ENCODE measurements at regions not wholly inside any gene's neighbourhood (a gene's known extent, or its start where the extent isn't known, plus 50 kb on each side); places are given as distances from the start of the nearest gene placed in this dataset.
A peak's percentile ranks its signal among the peaks of the same experiment; 100 is the strongest.
"Not testable (repeated sequence)": the region's sequence is repeated elsewhere in the genome, so short reads cannot be mapped to it uniquely, and the experiment has no call there.

GRCh38 chr1:198959032-198959431, 320.2 kb downstream of the PTPRC start:
- intact Hi-C loops (cut with DNase I) = no loop called here
- no peak for DNase-seq

DNA sequence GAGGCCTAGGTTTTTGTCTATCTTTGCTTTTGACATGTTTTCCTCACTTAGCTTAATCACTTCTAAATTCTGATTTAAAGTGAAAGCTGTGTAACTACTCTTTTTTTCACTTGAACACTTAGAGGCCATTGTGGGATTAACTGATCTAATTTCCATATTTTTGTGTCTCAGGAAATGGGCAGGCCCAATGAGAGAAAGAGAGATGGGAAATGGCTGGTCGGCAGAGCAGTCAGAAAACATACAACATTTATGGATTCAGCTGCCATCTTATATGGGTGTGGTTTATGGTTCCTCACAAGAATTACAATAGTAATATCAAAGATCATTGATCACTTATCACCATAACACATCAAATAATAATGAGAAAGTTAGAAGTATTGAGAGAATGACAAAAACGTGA, 320.8 kb downstream of the PTPRC start:
- intact Hi-C loops (cut with DNase I) = no loop called here
- no peak for DNase-seq

GRCh38 chr1:198963796-198964195, 325.0 kb downstream of the PTPRC start:
- intact Hi-C loops (cut with DNase I); DNase-seq: not testable (repeated sequence)

GRCh38 chr1:198966519-198966918, 327.7 kb downstream of the PTPRC start:
- DNase-seq = peak in 1 of 10 donors; percentile 49
- intact Hi-C loops (cut with DNase I) = no loop called here

- intact Hi-C loops (cut with DNase I) = no loop called here
- DNase-seq = no peak
These were observed 328.7 kb downstream of the PTPRC start for GRCh38 chr1:198967566-198967965.

GRCh38 chr1:198968866-198969265, 330.0 kb downstream of the PTPRC start:
- intact Hi-C loops (cut with DNase I) = no loop called here
- DNase-seq = no peak

GRCh38 chr1:198969981-198970380, 331.1 kb downstream of the PTPRC start:
- intact Hi-C loops (cut with DNase I) = no loop called here
- DNase-seq = no peak

DNA sequence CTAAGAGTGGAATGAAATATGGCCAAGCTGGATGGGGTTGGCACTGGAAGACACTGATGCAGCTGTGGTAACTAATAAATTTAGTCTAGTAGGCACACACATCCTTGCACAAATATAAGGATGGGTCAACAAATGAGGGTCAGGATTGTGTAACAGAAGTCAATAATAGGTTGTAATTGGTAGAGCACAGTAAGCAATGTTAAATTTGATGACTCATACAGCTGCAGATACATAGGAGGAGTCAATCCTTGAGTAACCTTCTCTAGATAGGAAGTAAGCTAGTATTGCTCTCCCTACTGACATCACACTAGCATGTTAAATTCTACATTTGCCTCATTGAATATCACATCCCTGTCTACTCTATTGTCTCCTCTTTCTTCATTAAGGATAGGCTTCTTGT, 332.1 kb downstream of the PTPRC start:
- DNase-seq = no peak
- intact Hi-C loops (cut with DNase I) = no loop called here

GRCh38 chr1:198977909-198978308, 339.1 kb downstream of the PTPRC start:
- intact Hi-C loops (cut with DNase I) = no loop called here
- no peak for DNase-seq

GRCh38 chr1:198978523-198978922, 339.7 kb downstream of the PTPRC start:
- intact Hi-C loops (cut with DNase I) = no loop called here

DNA sequence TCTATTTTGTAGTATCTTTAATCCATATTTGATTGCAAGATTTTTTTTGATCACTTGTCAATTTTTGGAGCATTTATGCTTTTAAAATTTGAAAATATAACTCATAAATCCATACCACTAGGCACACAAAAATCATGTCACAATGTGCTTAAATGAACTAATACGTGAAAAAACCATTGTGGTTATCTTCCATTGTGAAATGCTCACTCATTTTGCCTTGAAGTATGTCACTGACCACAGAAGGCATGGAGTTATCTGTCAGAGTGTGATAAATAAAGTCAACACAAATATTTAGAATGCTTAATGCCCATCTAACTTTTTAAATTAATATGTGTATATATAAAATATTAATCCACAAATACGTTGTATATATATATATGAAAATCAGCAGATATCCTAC, 347.2 kb downstream of the PTPRC start:
- intact Hi-C loops (cut with DNase I) = no loop called here
- DNase-seq = no peak

More at GRCh38 chr1:198978523-198978922, 339.7 kb downstream of the PTPRC start:
- DNase-seq = no peak

GRCh38 chr1:198986442-198986841, 347.6 kb downstream of the PTPRC start:
- intact Hi-C loops (cut with DNase I) = no loop called here

DNA sequence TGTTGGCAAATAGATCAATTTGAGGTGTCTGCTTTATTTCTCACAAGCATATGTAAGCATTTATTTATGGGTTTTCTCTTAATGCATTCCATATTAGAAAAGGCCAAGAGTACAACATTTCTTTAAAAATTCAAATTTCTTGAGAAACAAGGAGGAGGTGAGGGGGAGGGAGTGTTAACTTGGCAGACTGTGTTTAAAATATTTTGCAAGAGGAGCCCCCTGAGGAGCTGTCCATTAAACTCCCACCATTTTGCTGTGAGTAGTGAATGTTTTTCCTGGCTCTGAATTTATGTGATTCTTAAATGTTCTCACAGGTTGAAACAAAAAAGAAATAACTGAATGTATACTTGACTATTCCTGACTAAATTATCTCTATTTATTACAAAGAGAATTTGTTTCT, 363.8 kb downstream of the PTPRC start:
- no peak for DNase-seq
- intact Hi-C loops (cut with DNase I) = loop anchor here (5.0 kb wide), 2 partner anchors 65 to 170 kb away; no protein-coding TSS in a partner anchor

More at GRCh38 chr1:198986442-198986841, 347.6 kb downstream of the PTPRC start:
- no peak for DNase-seq

GRCh38 chr1:199007423-199007822, 368.6 kb downstream of the PTPRC start:
- no peak for DNase-seq
- intact Hi-C loops (cut with DNase I) = no loop called here

DNA sequence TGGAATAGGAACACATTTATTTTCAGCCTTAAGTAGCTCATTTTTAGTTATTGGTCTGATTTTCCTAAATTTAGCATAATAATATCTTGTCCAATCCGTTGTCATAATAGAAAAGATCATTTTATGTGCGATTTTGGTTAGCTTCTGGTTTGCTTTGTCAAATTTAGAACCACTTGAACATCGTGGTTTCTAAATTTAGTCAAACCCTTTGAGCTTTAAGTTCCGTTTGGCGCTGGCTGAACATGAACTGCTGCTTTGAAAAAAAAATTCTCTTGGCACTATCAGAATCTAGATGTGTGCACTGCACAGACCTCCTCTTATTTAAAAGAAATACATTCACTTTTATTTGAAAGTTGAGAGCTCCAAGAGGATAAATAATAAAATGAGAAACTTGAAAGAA, 370.6 kb downstream of the PTPRC start:
- intact Hi-C loops (cut with DNase I) = no loop called here
- DNase-seq = no peak

GRCh38 chr1:199010492-199010891, 371.7 kb downstream of the PTPRC start:
- intact Hi-C loops (cut with DNase I) = no loop called here
- no peak for DNase-seq

DNA sequence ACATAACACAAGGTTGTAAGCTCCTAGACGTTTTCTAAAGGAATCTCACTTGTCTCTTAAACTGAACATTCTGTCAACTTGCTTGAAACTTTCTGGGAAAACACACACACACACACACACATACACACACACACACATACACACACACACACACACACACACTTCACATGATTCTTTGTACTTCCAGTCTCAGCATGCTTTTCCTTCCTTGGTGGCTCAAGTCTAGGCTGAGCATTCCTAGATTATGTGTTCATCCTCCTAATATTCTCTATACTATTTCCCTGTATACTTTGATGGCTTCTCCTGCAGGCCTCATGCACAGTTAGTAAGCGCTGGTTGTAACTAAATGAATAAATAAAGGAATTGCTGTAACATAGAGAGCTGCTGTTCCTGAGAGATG, 372.1 kb downstream of the PTPRC start:
- no peak for DNase-seq
- intact Hi-C loops (cut with DNase I) = no loop called here

DNA sequence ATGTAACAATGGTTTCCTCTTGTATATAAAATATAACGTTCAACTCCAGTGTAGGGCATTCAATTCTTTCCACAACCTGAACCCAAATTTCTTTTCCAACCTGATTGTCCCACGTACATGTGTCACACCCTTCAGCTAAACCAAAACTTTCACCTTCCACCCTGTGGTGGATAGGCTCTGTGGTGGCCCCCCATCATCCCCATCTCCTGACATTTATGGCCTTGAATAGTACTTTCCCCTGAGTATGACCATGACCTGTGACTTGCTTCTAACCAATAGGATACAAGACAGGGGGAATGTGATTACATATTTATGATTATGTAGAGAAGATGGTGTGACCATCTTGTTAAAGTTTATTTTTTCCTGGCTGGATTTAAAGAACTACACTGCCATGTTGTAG, 377.0 kb downstream of the PTPRC start:
- no peak for DNase-seq
- intact Hi-C loops (cut with DNase I) = no loop called here

DNA sequence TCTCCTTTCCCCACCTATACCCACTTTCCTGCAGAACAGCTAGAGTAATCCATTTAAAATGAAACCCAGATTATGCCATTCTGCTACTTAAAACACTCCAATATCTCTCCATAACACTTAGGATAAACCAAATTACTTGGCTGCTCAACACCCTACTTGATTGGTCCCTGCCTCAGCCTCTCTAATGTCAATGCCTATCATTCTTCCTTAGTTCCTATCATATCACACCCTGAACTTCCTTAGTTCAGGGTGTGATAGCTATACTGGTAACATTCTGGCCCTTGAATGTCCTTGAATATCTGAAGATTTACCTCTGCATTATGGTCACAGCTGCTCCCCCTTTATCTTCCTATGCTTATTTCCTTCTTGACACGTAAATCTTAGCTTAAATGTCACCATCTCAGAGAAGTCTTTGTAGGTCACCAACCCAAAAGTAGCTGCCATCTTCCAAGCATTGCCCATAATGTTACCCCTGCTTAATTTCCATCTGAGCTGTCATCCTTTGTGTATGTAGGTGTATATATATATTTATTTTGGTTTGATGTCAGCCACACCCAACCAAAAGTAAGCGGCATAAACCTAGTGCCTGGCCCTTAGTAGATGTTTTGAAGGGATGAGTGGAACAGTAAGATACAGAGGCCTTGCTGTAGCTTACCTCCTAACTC, 379.8 kb downstream of the PTPRC start:
- no peak for DNase-seq
- intact Hi-C loops (cut with DNase I) = no loop called here

- no peak for DNase-seq
- intact Hi-C loops (cut with DNase I) = no loop called here
These were observed 381.2 kb downstream of the PTPRC start for GRCh38 chr1:199020051-199020450.

- intact Hi-C loops (cut with DNase I) = no loop called here
- no peak for DNase-seq
These were observed 382.1 kb downstream of the PTPRC start for GRCh38 chr1:199020904-199021303.

DNA sequence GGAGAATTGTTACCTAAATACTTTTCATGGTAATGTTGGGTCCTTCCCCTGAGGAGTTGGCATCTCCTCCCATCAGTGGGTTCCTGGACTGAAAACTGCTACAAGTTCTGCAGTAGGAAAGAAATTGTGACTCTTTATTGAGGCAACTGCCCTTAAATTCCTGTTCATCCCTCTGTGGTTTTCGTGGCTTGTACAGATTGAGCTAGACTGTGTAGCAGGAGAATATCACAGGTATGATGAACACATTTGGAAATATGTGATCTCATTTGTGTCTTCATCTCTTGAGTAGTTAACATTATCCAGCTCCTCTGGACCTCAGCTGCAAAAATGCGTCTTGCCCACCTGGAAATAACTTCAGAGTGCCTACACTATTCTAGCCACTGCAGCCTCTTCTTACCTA, 390.6 kb downstream of the PTPRC start:
- no peak for DNase-seq
- intact Hi-C loops (cut with DNase I) = no loop called here

GRCh38 chr1:199029855-199030254, 391.0 kb downstream of the PTPRC start:
- intact Hi-C loops (cut with DNase I) = no loop called here
- DNase-seq = no peak

All from posterior cingulate gyrus (tissue), 11 donors.